ENCODE measurements at regions not wholly inside any gene's neighbourhood (a gene's known extent, or its start where the extent isn't known, plus 50 kb on each side); places are given as distances from the start of the nearest gene placed in this dataset.

- TF ChIP-seq, protein P1, sequence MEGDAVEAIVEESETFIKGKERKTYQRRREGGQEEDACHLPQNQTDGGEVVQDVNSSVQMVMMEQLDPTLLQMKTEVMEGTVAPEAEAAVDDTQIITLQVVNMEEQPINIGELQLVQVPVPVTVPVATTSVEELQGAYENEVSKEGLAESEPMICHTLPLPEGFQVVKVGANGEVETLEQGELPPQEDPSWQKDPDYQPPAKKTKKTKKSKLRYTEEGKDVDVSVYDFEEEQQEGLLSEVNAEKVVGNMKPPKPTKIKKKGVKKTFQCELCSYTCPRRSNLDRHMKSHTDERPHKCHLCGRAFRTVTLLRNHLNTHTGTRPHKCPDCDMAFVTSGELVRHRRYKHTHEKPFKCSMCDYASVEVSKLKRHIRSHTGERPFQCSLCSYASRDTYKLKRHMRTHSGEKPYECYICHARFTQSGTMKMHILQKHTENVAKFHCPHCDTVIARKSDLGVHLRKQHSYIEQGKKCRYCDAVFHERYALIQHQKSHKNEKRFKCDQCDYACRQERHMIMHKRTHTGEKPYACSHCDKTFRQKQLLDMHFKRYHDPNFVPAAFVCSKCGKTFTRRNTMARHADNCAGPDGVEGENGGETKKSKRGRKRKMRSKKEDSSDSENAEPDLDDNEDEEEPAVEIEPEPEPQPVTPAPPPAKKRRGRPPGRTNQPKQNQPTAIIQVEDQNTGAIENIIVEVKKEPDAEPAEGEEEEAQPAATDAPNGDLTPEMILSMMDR (IDR thresholded peaks at IDR 0.05; ENCODE audit: insufficient read depth, low read length, poor library complexity, severe bottlenecking): no peak
- no peak for TF ChIP-seq EZH2phosphoT487 (conservative IDR thresholded peaks at IDR 0.05; ENCODE audit: low read length)
Observed at GRCh38 chr4:67160394-67160793, 384.9 kb downstream of the CENPC start.

All from SU-DHL-6 (cell line).